HEK293T (cell line): ENCODE measurements at regions not wholly inside any gene's neighbourhood (a gene's known extent, or its start where the extent isn't known, plus 50 kb on each side); places are given as distances from the start of the nearest gene placed in this dataset.

Experiments
- CTCF ChIA-PET: fragments of 350-600 bp; formaldehyde crosslinking; extraction: SDS; loops from one replicate; lab custom pipeline; 2021; ENCODE audit warnings: antibody characterized with exemption, inconsistent platforms; lab: Yijun Ruan, JAX
- POLR2A ChIA-PET: fragments of 350-600 bp; formaldehyde crosslinking; extraction: SDS; loops from one replicate; lab custom pipeline; 2020; ENCODE audit warnings: antibody characterized with exemption, inconsistent platforms; lab: Yijun Ruan, JAX
- DNase-seq: peaks from one replicate; pipeline ENCODE4 v3.0.0; 2012; ENCODE audit warnings: mixed read lengths; ENCODE audit errors: extremely low spot score
- ARNT ChIP-seq: fragments of 450-650 bp; IDR thresholded peaks from 2 replicates; pipeline ENCODE4 v1.6.1; 2017; ENCODE audit warnings: mild to moderate bottlenecking
- BHLHE40 ChIP-seq: fragments of 450-650 bp; IDR thresholded peaks from 2 replicates; pipeline ENCODE4 v1.6.1; 2016; ENCODE audit warnings: mild to moderate bottlenecking, moderate library complexity, borderline replicate concordance
- CTBP1 ChIP-seq: fragments of 450-650 bp; IDR thresholded peaks from 2 replicates; pipeline ENCODE4 v1.6.1; 2016; ENCODE audit warnings: borderline replicate concordance
- ELF4 ChIP-seq: fragments of 450-650 bp; IDR thresholded peaks from 2 replicates; pipeline ENCODE4 v1.6.1; 2017; ENCODE audit warnings: antibody characterized with exemption
- FOXA1 ChIP-seq: fragments of 450-650 bp; IDR thresholded peaks from 2 replicates; pipeline ENCODE4 v1.6.1; 2016; ENCODE audit warnings: mild to moderate bottlenecking
- FOXK2 ChIP-seq: fragments of 450-650 bp; IDR thresholded peaks from 2 replicates; pipeline ENCODE4 v1.6.1; 2016; ENCODE audit warnings: mild to moderate bottlenecking
- FOXM1 ChIP-seq: fragments of 450-650 bp; IDR thresholded peaks from 2 replicates; pipeline ENCODE4 v1.6.1; 2017; ENCODE audit warnings: mild to moderate bottlenecking, borderline replicate concordance
- HDGF ChIP-seq: fragments of 450-650 bp; IDR thresholded peaks from 2 replicates; pipeline ENCODE4 v1.6.1; 2017; ENCODE audit warnings: antibody characterized with exemption, borderline replicate concordance
- L3MBTL2 ChIP-seq: fragments of 450-650 bp; conservative IDR thresholded peaks from 2 replicates; pipeline ENCODE4 v1.6.1; 2016; ENCODE audit warnings: mild to moderate bottlenecking
- LEF1 ChIP-seq: fragments of 450-650 bp; IDR thresholded peaks from 2 replicates; pipeline ENCODE4 v1.6.1; 2017; ENCODE audit warnings: mild to moderate bottlenecking, borderline replicate concordance
- NFRKB ChIP-seq: fragments of 450-650 bp; IDR thresholded peaks from 2 replicates; pipeline ENCODE4 v1.6.1; 2016; ENCODE audit warnings: mild to moderate bottlenecking, moderate library complexity
- PKNOX1 ChIP-seq: fragments of 450-650 bp; IDR thresholded peaks from 2 replicates; pipeline ENCODE4 v1.6.1; 2016
- SP1 ChIP-seq: fragments of 450-650 bp; IDR thresholded peaks from 2 replicates; pipeline ENCODE4 v1.6.1; 2017
- SUZ12 ChIP-seq: fragments of 450-650 bp; IDR thresholded peaks from 2 replicates; pipeline ENCODE4 v1.6.1; 2016; ENCODE audit warnings: mild to moderate bottlenecking
- TARDBP ChIP-seq: fragments of 450-650 bp; IDR thresholded peaks from 2 replicates; pipeline ENCODE4 v1.6.1; 2016
- ZNF384 ChIP-seq: fragments of 450-650 bp; IDR thresholded peaks from 2 replicates; pipeline ENCODE4 v1.6.1; 2016

- no peak for DNase-seq
- TF ChIP-seq ARNT (no peak), TARDBP (no peak), ZNF384 (no peak), FOXA1 (no peak), NFRKB (no peak), PKNOX1 (no peak), SUZ12 (no peak)
- ChIA-PET POLR2A (no interaction called here), CTCF (no interaction called here)
Measured at GRCh38 chr11:121844016-121844415, 272.0 kb downstream of the BLID start.

GRCh38 chr11:121842192-121842585 lies 273.8 kb downstream of the BLID start:
- DNase-seq, result no peak
- TF ChIP-seq FOXA1 (no peak), FOXM1 (no peak), LEF1 (no peak), ELF4 (no peak), BHLHE40 (no peak), L3MBTL2 (no peak), FOXK2 (no peak), SP1 (no peak), HDGF (no peak), ZNF384 (no peak), PKNOX1 (no peak), SUZ12 (no peak), ARNT (no peak), CTBP1 (no peak)
- CTCF ChIA-PET, result no interaction called here
- POLR2A ChIA-PET, result no interaction called here

- TF ChIP-seq ZNF384 (no peak), SUZ12 (no peak), LEF1 (no peak), TARDBP (no peak), SP1 (no peak), CTBP1 (no peak), L3MBTL2 (no peak), FOXA1 (no peak), BHLHE40 (no peak), HDGF (no peak), FOXM1 (no peak), ARNT (no peak), NFRKB (no peak)
- DNase-seq, result no peak
- POLR2A ChIA-PET, result no interaction called here
- CTCF ChIA-PET, result no interaction called here
Measured at GRCh38 chr11:121841487-121842191, 274.4 kb downstream of the BLID start.

GRCh38 chr11:121839781-121840180 lies 276.2 kb downstream of the BLID start:
- POLR2A ChIA-PET, result no interaction called here
- TF ChIP-seq FOXA1 (no peak), CTBP1 (no peak), FOXM1 (no peak), TARDBP (no peak), L3MBTL2 (no peak), FOXK2 (no peak), BHLHE40 (no peak), PKNOX1 (no peak), ARNT (no peak), LEF1 (no peak), HDGF (no peak), ZNF384 (no peak), SP1 (no peak), ELF4 (no peak), SUZ12 (no peak), NFRKB (no peak)
- DNase-seq, result no peak
- CTCF ChIA-PET, result no interaction called here

GRCh38 chr11:121838571-121838970 lies 277.4 kb downstream of the BLID start:
- CTCF ChIA-PET, result no interaction called here
- no peak for TF ChIP-seq ELF4
- TF ChIP-seq FOXM1, result no peak
- no peak for TF ChIP-seq PKNOX1
- TF ChIP-seq ARNT, result no peak
- TF ChIP-seq BHLHE40, result no peak
- no peak for TF ChIP-seq TARDBP
- no peak for TF ChIP-seq CTBP1
- no peak for TF ChIP-seq SUZ12
- TF ChIP-seq NFRKB, result no peak
- DNase-seq, result no peak
- POLR2A ChIA-PET, result no interaction called here

- ChIA-PET POLR2A (no interaction called here), CTCF (interaction anchor here (0.7 kb wide), 1 partner anchor 1683 kb away, joined by 5 read pairs; no protein-coding TSS in a partner anchor)
- no peak for DNase-seq
- TF ChIP-seq LEF1 (no peak), ZNF384 (no peak), HDGF (no peak), SP1 (no peak), FOXA1 (no peak), PKNOX1 (no peak), FOXM1 (no peak), NFRKB (no peak), CTBP1 (no peak), SUZ12 (no peak), FOXK2 (no peak), BHLHE40 (no peak), TARDBP (no peak), ELF4 (no peak), ARNT (no peak), L3MBTL2 (no peak)
Measured at GRCh38 chr11:121833970-121834369, 282.0 kb downstream of the BLID start.
